Ovary (tissue), 3 donors: ENCODE measurements at regions not wholly inside any gene's neighbourhood (a gene's known extent, or its start where the extent isn't known, plus 50 kb on each side); places are given as distances from the start of the nearest gene placed in this dataset.

ENCODE experiments used
- CTCF ChIP-seq, 3 donors: fragments of 450-650 bp in 2 of 3; fragments of 200-600 bp in 1 of 3; IDR thresholded peaks; one replicate each; pipeline versions ENCODE4 v1.5.1 to v1.8.0; 2016 to 2022; ENCODE audit warnings: antibody characterized with exemption in 3 of 3, mild to moderate bottlenecking in 1 of 3
- EP300 ChIP-seq: sonication (generic); formaldehyde crosslinking; IDR thresholded peaks from one replicate; pipeline ENCODE4 v1.6.1; 2017; ENCODE audit warnings: antibody characterized with exemption
- POLR2A ChIP-seq: fragments of 450-650 bp; IDR thresholded peaks from one replicate; pipeline ENCODE4 v1.6.1; 2017; ENCODE audit warnings: antibody characterized with exemption, mild to moderate bottlenecking, moderate library complexity
- donor health status: DM: no; HTN: no; CAD: no.

DNA sequence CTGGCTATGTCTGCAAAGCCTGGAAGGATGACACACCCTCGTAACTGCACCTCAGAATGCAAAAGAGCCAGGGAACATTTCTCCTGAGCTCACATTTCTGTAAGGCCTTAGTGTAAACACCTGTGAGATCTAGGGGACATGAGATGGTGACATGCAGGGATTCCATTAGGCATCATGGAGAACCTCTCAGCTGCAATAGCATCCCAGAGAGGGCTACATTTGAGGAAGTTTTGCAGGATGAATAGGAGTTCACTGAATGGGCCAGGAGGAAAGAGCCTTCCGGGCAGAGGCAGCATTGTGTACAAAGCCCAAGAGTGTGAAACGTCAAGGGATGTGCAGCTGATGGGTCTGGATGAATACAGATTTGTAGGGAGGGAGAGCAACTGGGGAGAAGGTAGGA is 223.0 kb upstream of the RPL38 start:
- TF ChIP-seq CTCF (IDR thresholded peaks at IDR 0.05) (no peak), POLR2A (no peak), EP300 (no peak)
